GM12873 (cell line): ENCODE measurements at regions not wholly inside any gene's neighbourhood (a gene's known extent, or its start where the extent isn't known, plus 50 kb on each side); places are given as distances from the start of the nearest gene placed in this dataset.

Experiments
- TF ChIP-seq, protein P1 (sequence below): IDR thresholded peaks from 2 replicates; pipeline ENCODE4 v1.5.1; 2012; ENCODE audit warnings: low read depth, mild to moderate bottlenecking, moderate library complexity, low read length, control low read depth; ENCODE audit not compliant: insufficient read depth; ENCODE audit errors: missing control alignments

DNA sequence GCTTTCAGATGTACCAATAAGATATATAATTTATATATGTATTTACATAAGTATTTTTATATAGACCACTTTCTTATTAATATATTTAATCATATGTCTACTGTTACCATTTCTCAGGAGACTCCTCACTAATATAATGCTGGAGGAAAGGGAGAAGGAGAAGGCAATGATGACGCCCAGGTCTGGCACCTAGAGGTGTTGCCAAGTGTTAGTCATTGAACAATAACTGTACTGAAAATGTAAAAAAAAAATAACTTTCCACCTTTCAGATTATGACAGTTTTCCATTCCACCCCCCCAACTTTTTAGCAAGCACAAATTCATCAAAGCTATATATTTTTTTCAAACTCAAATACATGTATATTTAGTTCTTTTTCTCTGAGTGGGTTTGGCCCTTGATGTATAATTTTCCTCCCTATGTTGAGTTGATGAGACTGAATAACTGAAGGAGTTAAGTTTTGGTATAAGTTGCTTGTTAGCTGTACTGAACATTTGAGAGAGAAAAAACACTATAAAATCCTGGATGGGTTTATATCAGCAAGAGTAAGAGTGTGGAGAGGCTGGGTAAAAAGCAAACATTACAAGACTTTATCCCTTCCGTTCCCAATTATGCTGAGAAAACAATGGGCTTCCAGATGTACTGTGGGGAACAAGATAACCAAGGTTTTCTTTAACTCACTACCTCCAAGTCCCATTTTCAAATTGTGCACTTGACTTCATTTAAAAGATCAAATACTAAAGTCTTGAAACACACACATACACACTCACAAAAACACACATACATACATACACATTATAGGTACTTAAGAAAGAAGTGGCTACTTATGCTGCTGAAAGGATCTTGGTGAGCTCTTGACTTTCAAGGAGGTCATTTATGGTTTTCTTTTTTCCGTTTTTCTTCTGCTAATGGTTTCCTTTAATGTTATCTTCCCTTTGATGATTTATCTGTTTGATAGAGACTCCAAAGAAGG, 142.8 kb upstream of the IFNE start:
- TF ChIP-seq, protein P1, sequence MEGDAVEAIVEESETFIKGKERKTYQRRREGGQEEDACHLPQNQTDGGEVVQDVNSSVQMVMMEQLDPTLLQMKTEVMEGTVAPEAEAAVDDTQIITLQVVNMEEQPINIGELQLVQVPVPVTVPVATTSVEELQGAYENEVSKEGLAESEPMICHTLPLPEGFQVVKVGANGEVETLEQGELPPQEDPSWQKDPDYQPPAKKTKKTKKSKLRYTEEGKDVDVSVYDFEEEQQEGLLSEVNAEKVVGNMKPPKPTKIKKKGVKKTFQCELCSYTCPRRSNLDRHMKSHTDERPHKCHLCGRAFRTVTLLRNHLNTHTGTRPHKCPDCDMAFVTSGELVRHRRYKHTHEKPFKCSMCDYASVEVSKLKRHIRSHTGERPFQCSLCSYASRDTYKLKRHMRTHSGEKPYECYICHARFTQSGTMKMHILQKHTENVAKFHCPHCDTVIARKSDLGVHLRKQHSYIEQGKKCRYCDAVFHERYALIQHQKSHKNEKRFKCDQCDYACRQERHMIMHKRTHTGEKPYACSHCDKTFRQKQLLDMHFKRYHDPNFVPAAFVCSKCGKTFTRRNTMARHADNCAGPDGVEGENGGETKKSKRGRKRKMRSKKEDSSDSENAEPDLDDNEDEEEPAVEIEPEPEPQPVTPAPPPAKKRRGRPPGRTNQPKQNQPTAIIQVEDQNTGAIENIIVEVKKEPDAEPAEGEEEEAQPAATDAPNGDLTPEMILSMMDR = no peak

DNA sequence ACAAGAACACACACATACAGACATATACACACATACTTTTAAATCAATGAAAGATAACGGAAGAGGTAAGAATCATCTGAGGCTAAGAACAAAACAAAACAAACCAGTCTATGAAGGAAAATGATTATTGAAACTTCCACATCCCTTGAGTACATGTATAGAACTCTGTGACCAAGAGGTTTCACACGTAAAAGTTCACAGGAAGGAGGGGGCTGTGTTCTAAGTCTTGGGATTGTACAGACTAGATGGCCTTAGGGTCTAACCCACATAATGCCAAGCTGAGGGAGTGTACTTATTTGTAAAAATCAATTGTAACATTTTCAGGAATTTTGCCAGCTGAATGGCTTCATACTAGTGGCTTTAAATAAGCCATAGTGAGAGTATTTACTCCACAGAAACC, 144.4 kb upstream of the IFNE start:
- TF ChIP-seq, protein P1 = no peak

DNA sequence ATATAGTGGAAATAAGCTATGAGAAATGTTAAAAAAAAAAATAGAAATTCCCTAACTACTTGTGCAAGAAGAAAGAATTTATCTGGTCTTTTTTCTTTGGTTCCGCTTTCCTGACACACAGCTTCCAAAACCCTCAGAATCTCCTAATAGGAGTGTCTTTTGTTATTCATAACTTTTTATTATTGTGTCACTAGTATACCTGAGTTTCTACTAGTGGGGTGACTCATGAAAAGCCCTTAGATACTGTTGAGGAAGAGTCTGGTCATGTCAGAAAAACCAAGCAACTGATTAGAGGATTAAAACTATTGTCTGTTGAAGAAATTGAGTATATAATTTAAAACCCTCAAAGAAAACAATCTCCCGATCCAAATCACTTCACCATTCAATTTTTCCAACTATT, 152.8 kb upstream of the IFNE start:
- TF ChIP-seq, protein P1 = no peak

DNA sequence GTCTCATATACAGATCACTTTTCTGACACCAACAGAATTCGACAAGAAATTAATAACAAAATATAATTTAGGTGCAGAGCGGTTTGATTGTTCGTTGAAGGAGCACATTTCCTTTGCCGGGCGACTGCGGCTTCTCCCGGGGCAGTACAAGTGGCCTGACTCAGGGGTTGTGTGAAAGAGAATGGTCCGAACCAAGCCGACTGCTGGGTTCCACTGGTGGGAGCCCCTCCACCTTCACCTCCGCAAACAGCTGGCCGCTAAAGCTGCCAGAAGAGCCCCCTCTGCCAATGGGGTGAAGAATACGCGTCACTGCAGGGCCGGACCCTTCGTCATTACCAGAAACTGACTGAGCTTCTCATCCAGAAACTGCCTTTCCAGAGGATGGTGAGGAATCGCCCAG, 156.0 kb upstream of the IFNE start:
- TF ChIP-seq, protein P1 = no peak

DNA sequence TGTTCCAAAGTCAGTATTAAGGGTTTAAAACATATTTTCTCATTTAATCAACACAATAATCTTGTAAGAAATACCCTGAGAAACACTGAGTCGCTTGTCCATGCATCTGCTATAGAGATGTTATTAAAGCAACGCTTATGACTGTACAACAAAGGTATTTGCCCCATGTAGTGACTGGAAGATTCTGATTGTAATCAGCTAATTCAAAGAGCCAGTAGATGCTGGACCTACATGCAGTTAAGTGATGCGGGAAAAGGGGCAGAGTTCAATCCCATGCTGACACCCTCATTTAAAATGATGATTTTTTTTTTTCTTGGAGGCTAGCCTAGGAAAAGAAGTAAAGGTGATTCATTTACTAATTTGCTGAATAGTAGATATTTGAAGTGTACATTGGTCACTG, 149.3 kb upstream of the MTAP start:
- TF ChIP-seq, protein P1 = no peak

DNA sequence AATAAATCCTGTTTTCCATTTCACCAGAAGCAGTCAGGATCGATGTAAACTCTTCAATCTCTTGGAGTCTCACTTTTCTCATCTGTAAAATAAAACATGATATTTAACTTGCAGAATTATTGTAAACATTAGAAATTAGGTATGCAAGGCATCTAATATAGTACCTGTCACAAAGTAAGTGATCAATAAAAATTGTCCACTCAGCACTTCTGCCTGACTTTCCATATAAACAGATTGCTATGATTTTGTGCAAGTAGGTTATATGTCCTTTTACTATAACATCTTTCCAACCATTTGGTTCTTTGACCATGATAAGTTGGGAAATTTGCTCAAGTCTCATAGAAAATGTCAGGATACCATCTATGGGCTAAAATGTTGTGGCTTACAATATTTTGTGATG, 148.8 kb upstream of the MTAP start:
- TF ChIP-seq, protein P1 = no peak

DNA sequence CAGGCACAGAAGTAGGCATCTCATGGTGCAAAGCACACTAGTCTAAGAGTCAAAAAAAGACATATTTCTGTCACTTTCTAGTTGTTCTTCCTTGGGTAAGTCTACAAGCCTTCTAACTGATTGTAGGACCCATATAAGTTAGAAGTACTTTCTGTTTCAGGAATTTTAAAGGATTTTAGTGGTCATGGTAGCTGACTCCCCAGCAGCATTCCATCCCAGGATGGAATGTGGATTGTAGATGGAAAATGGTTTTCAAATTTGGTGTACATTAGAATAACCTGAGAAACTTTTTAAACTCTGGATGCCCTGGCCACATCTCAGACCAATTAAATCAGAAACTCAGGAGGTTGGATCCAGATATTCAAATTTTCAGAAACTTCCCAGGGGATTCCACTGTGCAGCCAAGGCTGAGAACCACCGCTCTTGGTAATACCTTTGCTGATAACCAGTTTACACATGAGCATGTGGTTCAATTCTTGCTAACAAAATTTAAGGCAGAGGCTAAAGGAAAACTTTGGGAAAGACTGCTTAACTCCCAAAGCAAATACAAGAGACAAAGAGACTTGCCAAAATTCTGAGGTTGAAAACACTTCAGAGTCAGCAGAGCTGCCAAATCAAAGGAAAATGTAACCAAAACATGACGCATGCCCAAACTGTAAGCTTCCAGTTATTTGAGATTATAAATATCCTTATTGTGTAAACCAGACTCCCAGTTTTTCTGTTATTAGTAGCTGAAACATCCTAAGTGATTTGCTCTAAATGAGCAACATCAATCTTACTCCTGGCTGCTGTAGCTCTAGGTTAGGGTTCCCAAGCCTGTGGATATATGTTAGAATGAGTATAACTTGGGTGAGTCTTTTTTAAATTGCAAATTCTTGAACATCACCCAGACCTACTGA, 145.4 kb upstream of the MTAP start:
- TF ChIP-seq, protein P1 = no peak
